Aorta (tissue), 5 donors: ENCODE measurements at regions not wholly inside any gene's neighbourhood (a gene's known extent, or its start where the extent isn't known, plus 50 kb on each side); places are given as distances from the start of the nearest gene placed in this dataset.

Experiments used
- ATAC-seq: fragments of 200-7000 bp; cut with Tn5 transposase; one replicate; pipeline ENCODE4 v1.9.1; 2022; ENCODE audit warnings: moderate library complexity; ENCODE audit not compliant: low FRiP score
- DNase-seq, 2 donors: peaks; one replicate each; pipeline ENCODE4 v3.0.0-alpha.2; 2020
- H3K27ac ChIP-seq, 2 donors: one replicate each; pipeline ENCODE4 v1.5.1; 2013; ENCODE audit warnings: low read length in 2 of 2, mild to moderate bottlenecking in 2 of 2, moderate library complexity in 2 of 2, control low read depth in 1 of 2, inconsistent platforms in 1 of 2, low read depth in 1 of 2
- H3K27me3 ChIP-seq, 2 donors: one replicate each; pipeline ENCODE4 v1.6.1; 2013; ENCODE audit warnings: control low read depth in 1 of 2, low read length in 1 of 2, mild to moderate bottlenecking in 1 of 2, moderate library complexity in 1 of 2; ENCODE audit not compliant: insufficient read depth in 2 of 2, control insufficient read depth in 1 of 2
- H3K36me3 ChIP-seq, 2 donors: one replicate each; pipeline ENCODE4 v1.6.1; 2013; ENCODE audit warnings: control low read depth in 1 of 2, low read length in 1 of 2, mild to moderate bottlenecking in 1 of 2; ENCODE audit not compliant: insufficient read depth in 2 of 2, control insufficient read depth in 1 of 2
- H3K4me1 ChIP-seq, 2 donors: one replicate each; pipeline ENCODE4 v1.6.1; 2013; ENCODE audit warnings: low read length in 2 of 2, control low read depth in 1 of 2, mild to moderate bottlenecking in 1 of 2, moderate library complexity in 1 of 2; ENCODE audit not compliant: insufficient read depth in 2 of 2, control insufficient read depth in 1 of 2
- H3K4me3 ChIP-seq, 2 donors: one replicate each; pipeline ENCODE4 v1.5.1; 2013; ENCODE audit warnings: low read length in 2 of 2, control low read depth in 1 of 2, mild to moderate bottlenecking in 1 of 2
- H3K9me3 ChIP-seq: one replicate; pipeline ENCODE4 v1.6.1; 2013; ENCODE audit warnings: mild to moderate bottlenecking, low read length; ENCODE audit not compliant: control insufficient read depth
- WGBS, 2 donors: extraction: QIAGEN DNeasy Blood & Tissue Kit; methylation state at CpG; one replicate each; pipeline ENCODE4 v1.1.7; 2013; 5-methylcytosine and 5-hydroxymethylcytosine counted together
- intact Hi-C, 2 donors: fragments of 100-400 bp; cut with DNase I; formaldehyde crosslinking; loops; one replicate each; pipeline versions ENCODE4 v1.14.2 to v1.15.0; 2022
- donor health status: healthy with polysubstance abuse.
- donor health status: Bipolar disorder and iron deficiency.
- donor health status: DM: no; HTN: no; CAD: no.
- donor health status: DM: no; HTN: no; CAD: no.
- donor health status: DM: yes; HTN: yes; CAD: no.

- Histone ChIP-seq H3K27me3 (no peaks in the 10 kb centered on the region), H3K27ac (no peak overlapping the region), H3K36me3 (no peaks in the 10 kb centered on the region), H3K9me3 (peaks cover 4% of the 10 kb centered on the region), H3K4me3 (no peak overlapping the region), H3K4me1 (no peaks in the 10 kb centered on the region)
- DNase-seq (no peak), ATAC-seq (no peak)
- intact Hi-C loops = no loop called here
- WGBS, 2 donors = 64 to 68% methylated on average over 7 of the region's 7 CpGs
These were observed 67.7 kb upstream of the HS3ST1 start for GRCh38 chr4:11496351-11496829.

GRCh38 chr4:11495818-11496217 lies 67.1 kb upstream of the HS3ST1 start:
- no peak for DNase-seq
- H3K9me3 ChIP-seq = peaks cover 4% of the 10 kb centered on the region
- no peaks in the 10 kb centered on the region for H3K4me1 ChIP-seq
- H3K27ac ChIP-seq = no peak overlapping the region
- WGBS, 2 donors = 88 to 90% methylated on average over 2 of the region's 2 CpGs
- no peaks in the 10 kb centered on the region for H3K27me3 ChIP-seq
- H3K36me3 ChIP-seq = no peaks in the 10 kb centered on the region
- H3K4me3 ChIP-seq = no peak overlapping the region
- no peak for ATAC-seq
- intact Hi-C loops = no loop called here

GRCh38 chr4:11495291-11495690 lies 66.6 kb upstream of the HS3ST1 start:
- H3K4me3 ChIP-seq = no peak overlapping the region
- ATAC-seq (no peak), DNase-seq (no peak)
- no peak overlapping the region for H3K27ac ChIP-seq
- no peaks in the 10 kb centered on the region for H3K4me1 ChIP-seq
- intact Hi-C loops = no loop called here
- H3K36me3 ChIP-seq = no peaks in the 10 kb centered on the region
- H3K27me3 ChIP-seq = no peaks in the 10 kb centered on the region
- H3K9me3 ChIP-seq = peaks cover 4% of the 10 kb centered on the region

GRCh38 chr4:11494232-11494631 lies 65.5 kb upstream of the HS3ST1 start:
- H3K36me3 ChIP-seq = no peaks in the 10 kb centered on the region
- no peaks in the 10 kb centered on the region for H3K27me3 ChIP-seq
- no peaks in the 10 kb centered on the region for H3K4me1 ChIP-seq
- H3K9me3 ChIP-seq = peaks cover 4% of the 10 kb centered on the region
- no peak for ATAC-seq
- whole genome bisulfite sequencing, 2 donors = 53 to 76% methylated on average over 3 of the region's 3 CpGs
- H3K27ac ChIP-seq = no peak overlapping the region
- no peak overlapping the region for H3K4me3 ChIP-seq
- intact Hi-C loops = no loop called here
- no peak for DNase-seq

- ATAC-seq (no peak), DNase-seq (no peak)
- Histone ChIP-seq H3K36me3 (no peaks in the 10 kb centered on the region), H3K4me1 (no peaks in the 10 kb centered on the region), H3K27me3 (no peaks in the 10 kb centered on the region), H3K4me3 (no peak overlapping the region), H3K9me3 (no peaks in the 10 kb centered on the region), H3K27ac (no peak overlapping the region)
- 64% methylated on average over 3 of the region's 3 CpGs for whole genome bisulfite sequencing, 2 donors
- intact Hi-C loops = no loop called here
These were observed 60.9 kb upstream of the HS3ST1 start for GRCh38 chr4:11489453-11490083.

GRCh38 chr4:11488657-11489452 lies 60.2 kb upstream of the HS3ST1 start:
- no peak for ATAC-seq
- WGBS, 2 donors = 81 to 91% methylated on average over 6 of the region's 6 CpGs
- no peaks in the 10 kb centered on the region for H3K9me3 ChIP-seq
- no peak overlapping the region for H3K27ac ChIP-seq
- H3K36me3 ChIP-seq = no peaks in the 10 kb centered on the region
- H3K27me3 ChIP-seq = no peaks in the 10 kb centered on the region
- DNase-seq = no peak
- intact Hi-C loops = no loop called here
- no peak overlapping the region for H3K4me3 ChIP-seq
- H3K4me1 ChIP-seq = no peaks in the 10 kb centered on the region

- ATAC-seq = no peak
- intact Hi-C loops = no loop called here
- H3K4me3 ChIP-seq = no peak overlapping the region
- H3K4me1 ChIP-seq = no peaks in the 10 kb centered on the region
- DNase-seq = no peak
- no peaks in the 10 kb centered on the region for H3K36me3 ChIP-seq
- H3K27ac ChIP-seq = no peak overlapping the region
- H3K9me3 ChIP-seq = no peaks in the 10 kb centered on the region
- WGBS, 2 donors = 24 to 29% methylated on average over 3 of the region's 3 CpGs
- no peaks in the 10 kb centered on the region for H3K27me3 ChIP-seq
These were observed 59.3 kb upstream of the HS3ST1 start for GRCh38 chr4:11487868-11488544.

GRCh38 chr4:11487139-11487538 lies 58.4 kb upstream of the HS3ST1 start:
- Histone ChIP-seq H3K9me3 (no peaks in the 10 kb centered on the region), H3K4me1 (no peaks in the 10 kb centered on the region), H3K27ac (no peak overlapping the region), H3K4me3 (no peak overlapping the region), H3K27me3 (no peaks in the 10 kb centered on the region), H3K36me3 (no peaks in the 10 kb centered on the region)
- intact Hi-C loops = no loop called here
- DNase-seq = no peak
- ATAC-seq = no peak

GRCh38 chr4:11485926-11486325 lies 57.2 kb upstream of the HS3ST1 start:
- ATAC-seq (no peak), DNase-seq (no peak)
- intact Hi-C loops = no loop called here
- H3K36me3 ChIP-seq = no peaks in the 10 kb centered on the region
- no peaks in the 10 kb centered on the region for H3K9me3 ChIP-seq
- no peaks in the 10 kb centered on the region for H3K27me3 ChIP-seq
- H3K27ac ChIP-seq = no peak overlapping the region
- 80 to 87% methylated on average over 2 of the region's 2 CpGs for WGBS, 2 donors
- H3K4me1 ChIP-seq = no peaks in the 10 kb centered on the region
- H3K4me3 ChIP-seq = no peak overlapping the region
